Kidney epithelial cell (primary cell): ENCODE measurements at regions not wholly inside any gene's neighbourhood (a gene's known extent, or its start where the extent isn't known, plus 50 kb on each side); places are given as distances from the start of the nearest gene placed in this dataset.

ENCODE experiments used
- DNase-seq: peaks from one replicate; pipeline ENCODE4 v3.0.0-alpha.2; 2010; ENCODE audit warnings: low read depth
- H3K27me3 ChIP-seq: 2 replicates; pipeline ENCODE4 v1.6.0; 2011; ENCODE audit warnings: low read length; ENCODE audit not compliant: control insufficient read depth, insufficient read depth
- H3K36me3 ChIP-seq: 2 replicates; pipeline ENCODE4 v1.5.1; 2011; ENCODE audit warnings: low read length; ENCODE audit not compliant: control insufficient read depth, insufficient read depth
- H3K4me3 ChIP-seq: 2 replicates; pipeline ENCODE4 v1.5.1; 2011; ENCODE audit warnings: low read depth, mild to moderate bottlenecking, control low read depth, low read length
- TF ChIP-seq, protein P1 (sequence below): IDR thresholded peaks from 2 replicates; pipeline ENCODE4 v1.5.1; 2011; ENCODE audit warnings: mild to moderate bottlenecking, moderate library complexity, low read length, control low read depth, inconsistent platforms; ENCODE audit not compliant: insufficient read depth, poor library complexity, severe bottlenecking

DNA sequence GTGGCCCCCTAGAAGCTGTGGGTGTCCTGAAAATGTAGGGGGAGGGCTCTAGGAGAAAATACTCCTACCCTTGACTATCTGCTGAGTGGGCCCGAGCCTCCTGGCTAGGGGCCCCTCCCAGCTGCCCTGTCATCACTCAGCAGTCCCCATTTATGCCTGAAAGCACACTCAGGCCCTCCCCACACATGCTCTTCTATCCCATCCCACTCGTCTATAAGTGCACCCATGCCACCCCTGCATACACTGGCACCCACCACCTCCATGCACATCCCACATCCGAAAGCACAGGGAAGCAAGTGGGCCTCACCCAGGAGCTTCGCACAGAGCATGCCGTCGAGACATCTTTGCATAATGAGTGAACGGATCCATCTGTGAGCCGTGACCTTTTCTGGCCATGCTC lies 80.4 kb upstream of the POU3F1 start:
- TF ChIP-seq, protein P1, sequence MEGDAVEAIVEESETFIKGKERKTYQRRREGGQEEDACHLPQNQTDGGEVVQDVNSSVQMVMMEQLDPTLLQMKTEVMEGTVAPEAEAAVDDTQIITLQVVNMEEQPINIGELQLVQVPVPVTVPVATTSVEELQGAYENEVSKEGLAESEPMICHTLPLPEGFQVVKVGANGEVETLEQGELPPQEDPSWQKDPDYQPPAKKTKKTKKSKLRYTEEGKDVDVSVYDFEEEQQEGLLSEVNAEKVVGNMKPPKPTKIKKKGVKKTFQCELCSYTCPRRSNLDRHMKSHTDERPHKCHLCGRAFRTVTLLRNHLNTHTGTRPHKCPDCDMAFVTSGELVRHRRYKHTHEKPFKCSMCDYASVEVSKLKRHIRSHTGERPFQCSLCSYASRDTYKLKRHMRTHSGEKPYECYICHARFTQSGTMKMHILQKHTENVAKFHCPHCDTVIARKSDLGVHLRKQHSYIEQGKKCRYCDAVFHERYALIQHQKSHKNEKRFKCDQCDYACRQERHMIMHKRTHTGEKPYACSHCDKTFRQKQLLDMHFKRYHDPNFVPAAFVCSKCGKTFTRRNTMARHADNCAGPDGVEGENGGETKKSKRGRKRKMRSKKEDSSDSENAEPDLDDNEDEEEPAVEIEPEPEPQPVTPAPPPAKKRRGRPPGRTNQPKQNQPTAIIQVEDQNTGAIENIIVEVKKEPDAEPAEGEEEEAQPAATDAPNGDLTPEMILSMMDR: no peak
- no peak for DNase-seq
- Histone ChIP-seq H3K27me3 (peaks cover 4% of the 10 kb centered on the region), H3K4me3 (no peak overlapping the region), H3K36me3 (no peaks in the 10 kb centered on the region)

DNA sequence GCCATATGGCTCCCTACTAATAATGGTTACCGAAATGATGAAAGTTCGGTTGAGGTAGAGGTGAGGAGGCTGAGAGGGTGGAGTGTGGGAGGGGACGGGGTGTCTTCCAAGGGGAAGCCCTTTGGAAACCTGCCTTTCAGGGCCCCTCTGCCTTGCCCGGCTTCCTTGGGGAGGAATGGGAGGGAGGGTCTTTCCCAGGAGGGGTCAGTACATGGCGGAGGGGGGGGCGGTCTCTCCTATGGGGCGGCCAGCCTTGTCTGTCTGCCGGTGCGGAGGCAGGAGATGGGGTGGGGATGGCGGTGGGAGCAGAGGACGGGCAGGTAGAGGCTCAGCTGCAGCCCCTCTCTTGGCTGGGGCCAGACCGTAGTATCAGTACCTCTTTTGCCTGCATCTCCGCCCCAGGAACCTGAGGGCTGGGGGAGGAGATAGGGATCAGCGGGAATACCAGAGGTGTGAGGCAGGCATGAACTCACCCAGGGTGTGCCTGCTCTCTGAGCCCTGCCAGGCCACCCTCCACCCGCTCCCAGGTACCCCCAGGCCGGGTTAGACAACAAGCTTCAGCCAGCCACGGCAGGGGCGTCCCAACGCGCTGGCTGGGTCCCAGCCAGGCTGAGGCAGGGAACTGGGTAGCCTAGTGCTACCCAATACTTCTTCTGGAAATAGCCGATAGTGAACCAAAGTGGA lies 79.4 kb upstream of the POU3F1 start:
- Histone ChIP-seq H3K4me3 (no peak overlapping the region), H3K27me3 (peaks cover 4% of the 10 kb centered on the region), H3K36me3 (no peaks in the 10 kb centered on the region)
- TF ChIP-seq, protein P1: no peak
- no peak for DNase-seq

DNA sequence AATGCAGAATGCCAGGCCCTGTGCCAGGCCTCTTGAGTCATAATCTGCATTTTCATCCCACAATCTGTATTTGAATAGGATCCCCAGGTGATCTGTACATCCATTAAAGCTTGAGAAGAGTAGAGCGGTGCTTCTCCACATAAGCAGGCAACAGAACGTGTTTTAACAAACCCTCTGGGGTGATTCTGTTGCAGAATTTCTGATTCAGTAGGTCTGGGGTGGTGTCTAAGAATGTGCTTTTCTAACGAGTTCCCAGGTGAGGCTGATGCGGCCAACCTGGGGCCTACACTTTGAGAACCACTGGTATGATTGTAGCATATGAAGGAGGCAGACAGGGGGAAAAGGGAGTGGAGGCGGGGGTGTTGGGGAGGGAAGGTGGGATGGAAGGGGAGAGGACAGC lies 78.4 kb upstream of the POU3F1 start:
- Histone ChIP-seq H3K36me3 (no peaks in the 10 kb centered on the region), H3K4me3 (no peak overlapping the region), H3K27me3 (peaks cover 4% of the 10 kb centered on the region)
- TF ChIP-seq, protein P1: no peak
- DNase-seq: no peak

DNA sequence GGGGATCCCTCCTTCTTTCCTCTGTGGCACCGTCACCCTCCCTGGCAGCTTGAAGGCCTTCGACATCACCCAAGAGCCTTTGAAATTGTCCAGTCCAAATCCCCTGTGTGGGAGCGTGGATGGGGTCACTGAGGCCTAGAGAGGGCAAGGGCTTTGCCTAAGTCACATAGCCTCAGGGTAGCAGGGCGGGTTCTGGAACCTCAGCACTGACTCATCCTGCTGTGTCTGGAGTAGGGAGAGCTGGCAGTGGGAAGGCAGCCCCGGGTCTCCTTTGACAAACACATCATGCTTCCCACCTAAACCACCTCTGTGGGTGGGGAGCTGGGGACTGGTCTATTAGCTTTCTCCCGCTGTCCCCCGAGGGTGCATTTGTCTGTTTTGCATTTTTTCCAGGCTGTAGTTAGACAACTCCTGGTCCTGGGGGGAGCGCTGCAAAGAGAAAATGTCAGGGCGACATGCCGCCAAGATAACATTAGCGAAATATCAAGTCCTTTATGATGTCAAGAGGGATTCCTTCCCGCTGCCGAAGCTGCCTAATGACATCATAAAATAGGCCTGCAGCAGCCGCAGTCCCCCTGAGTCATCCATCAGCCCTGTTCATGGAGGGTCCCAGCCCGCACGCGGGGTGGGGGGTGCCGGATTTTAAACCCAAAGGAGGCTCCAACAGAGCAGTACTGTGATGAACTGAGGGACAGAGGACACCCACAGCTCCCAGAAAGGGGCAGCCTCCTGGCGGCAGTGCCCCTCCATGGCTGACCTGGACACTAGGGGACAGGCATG lies 77.0 kb upstream of the POU3F1 start:
- DNase-seq: no peak
- no peak overlapping the region for H3K4me3 ChIP-seq

DNA sequence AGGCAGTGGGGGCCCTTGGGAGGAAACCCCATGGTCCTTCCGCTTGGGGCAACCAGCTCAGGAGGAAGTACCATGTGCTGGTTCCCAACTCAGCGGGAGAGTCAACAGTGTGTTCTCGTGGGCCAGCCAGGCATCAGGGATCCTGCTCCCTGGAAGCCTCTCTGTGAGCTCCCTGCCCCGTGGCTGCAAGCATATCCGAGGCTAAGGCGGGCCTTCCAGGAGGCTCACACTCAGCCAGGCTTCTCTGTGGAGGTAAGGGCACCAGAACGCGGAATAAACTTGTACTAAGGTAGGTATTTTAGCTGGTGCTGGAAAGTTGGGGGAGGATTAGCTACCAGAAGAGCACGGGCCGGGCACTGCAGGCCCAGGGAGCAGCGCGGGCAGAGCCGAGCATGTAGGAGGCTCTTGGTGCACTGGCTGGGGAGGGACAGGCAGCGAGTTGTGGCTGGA lies 74.7 kb upstream of the POU3F1 start:
- peaks cover 11% of the 10 kb centered on the region for H3K27me3 ChIP-seq
- no peak overlapping the region for H3K4me3 ChIP-seq
- no peak for DNase-seq
- H3K36me3 ChIP-seq: no peaks in the 10 kb centered on the region
- TF ChIP-seq, protein P1: no peak

More for the DNA sequence above, 77.0 kb upstream of the POU3F1 start:
- H3K27me3 ChIP-seq: peaks cover 9% of the 10 kb centered on the region
- TF ChIP-seq, protein P1: no peak
- no peaks in the 10 kb centered on the region for H3K36me3 ChIP-seq
